HepG2 (cell line): ENCODE measurements at regions not wholly inside any gene's neighbourhood (a gene's known extent, or its start where the extent isn't known, plus 50 kb on each side); places are given as distances from the start of the nearest gene placed in this dataset.
"Not testable (repeated sequence)": the region's sequence is repeated elsewhere in the genome, so short reads cannot be mapped to it uniquely, and the experiment has no call there.

Experiments
- CTCF ChIP-seq: sonication (generic); formaldehyde crosslinking; IDR thresholded peaks from 2 replicates; pipeline ENCODE4 v1.5.0; 2020; ENCODE audit warnings: mild to moderate bottlenecking, missing genetic modification reagents, moderate library complexity
- PHF21A ChIP-seq: sonication (generic); formaldehyde crosslinking; IDR thresholded peaks from 2 replicates; pipeline ENCODE4 v1.5.0; 2020; ENCODE audit warnings: mild to moderate bottlenecking, missing genetic modification reagents

GRCh38 chr2:89811910-89812309 is 1120.4 kb downstream of the RPIA start:
- TF ChIP-seq CTCF (CRISPR knock-in tag); PHF21A: not testable (repeated sequence)
